ENCODE measurements at regions not wholly inside any gene's neighbourhood (a gene's known extent, or its start where the extent isn't known, plus 50 kb on each side); places are given as distances from the start of the nearest gene placed in this dataset.

- TF ChIP-seq CTCF (IDR thresholded peaks at IDR 0.05; ENCODE audit: poor library complexity): no peak
- TF ChIP-seq EZH2 (IDR thresholded peaks at IDR 0.05; ENCODE audit: borderline replicate concordance): no peak
- no peak for TF ChIP-seq EZH2phosphoT487 (IDR thresholded peaks at IDR 0.05; ENCODE audit: low read depth, severe bottlenecking, unreplicated experiment)
These were observed 217.3 kb downstream of the SPANXN1 start for GRCh38 chrX:145464650-145465049.

Measured in hepatocyte (in vitro differentiated cells).